ENCODE measurements at regions not wholly inside any gene's neighbourhood (a gene's known extent, or its start where the extent isn't known, plus 50 kb on each side); places are given as distances from the start of the nearest gene placed in this dataset.

GRCh38 chr2:180523621-180524340, 456.6 kb upstream of the UBE2E3 start:
- no peaks in the 10 kb centered on the region for H3K27me3 Mint-ChIP-seq (ENCODE audit: low read depth, unreplicated experiment)
- H3K27ac ChIP-seq (ENCODE audit: low read depth, low read length) = peak overlapping the region; percentile 90

GRCh38 chr2:180520921-180521581, 459.4 kb upstream of the UBE2E3 start:
- Histone ChIP-seq H3K27me3 (ENCODE audit: insufficient read depth, low read length) (no peaks in the 10 kb centered on the region), H2AFZ (ENCODE audit: low read depth, low read length) (no peak overlapping the region), H3K4me1 (ENCODE audit: insufficient read depth, low read length) (peaks cover 29% of the 10 kb centered on the region), H3K4me3 (ENCODE audit: insufficient read depth, low read depth, low read length) (no peak overlapping the region), H3K9ac (ENCODE audit: low read length) (peak overlapping the region; percentile 20), H3K9me3 (ENCODE audit: insufficient read depth, low read depth, low read length) (no peaks in the 10 kb centered on the region), H3K36me3 (ENCODE audit: insufficient read depth, low read length) (no peaks in the 10 kb centered on the region), H4K20me1 (ENCODE audit: insufficient read depth, low read length) (no peaks in the 10 kb centered on the region), H3K79me2 (ENCODE audit: insufficient read depth, low read length) (no peaks in the 10 kb centered on the region), H3K4me2 (ENCODE audit: low read length) (peak overlapping the region; percentile 44), H3K27ac (ENCODE audit: low read depth, low read length) (no peak overlapping the region)
- DNase-seq (ENCODE audit: low read depth) (peak; percentile 41), FAIRE-seq (peak; percentile 50)
- no peaks in the 10 kb centered on the region for H3K36me3 Mint-ChIP-seq (ENCODE audit: low read depth, unreplicated experiment)
- peaks cover 1% of the 10 kb centered on the region for H3K9me3 Mint-ChIP-seq (ENCODE audit: unreplicated experiment)
- peaks cover 33% of the 10 kb centered on the region for H3K4me1 Mint-ChIP-seq (ENCODE audit: low read depth, unreplicated experiment)
- H3K27ac Mint-ChIP-seq (ENCODE audit: unreplicated experiment) = no peak overlapping the region
- no peaks in the 10 kb centered on the region for H3K27me3 Mint-ChIP-seq (ENCODE audit: low read depth, unreplicated experiment)
- H3K4me3 Mint-ChIP-seq (ENCODE audit: unreplicated experiment) = no peak overlapping the region
- no peak for TF ChIP-seq EZH2 (IDR thresholded peaks at IDR 0.05; ENCODE audit: insufficient read depth, low read length)
- no peak for TF ChIP-seq CTCF (IDR thresholded peaks at IDR 0.05; ENCODE audit: insufficient read depth, low read depth, low read length)

More at GRCh38 chr2:180523621-180524340, 456.6 kb upstream of the UBE2E3 start:
- no peaks in the 10 kb centered on the region for H3K79me2 ChIP-seq (ENCODE audit: insufficient read depth, low read length)
- Mint-ChIP-seq H3K4me3 (ENCODE audit: unreplicated experiment) (no peak overlapping the region), H3K36me3 (ENCODE audit: low read depth, unreplicated experiment) (no peaks in the 10 kb centered on the region), H3K27ac (ENCODE audit: unreplicated experiment) (no peak overlapping the region), H3K4me1 (ENCODE audit: low read depth, unreplicated experiment) (peaks cover 32% of the 10 kb centered on the region), H3K9me3 (ENCODE audit: unreplicated experiment) (peaks cover 1% of the 10 kb centered on the region)
- H2AFZ ChIP-seq (ENCODE audit: low read depth, low read length) = no peak overlapping the region
- H3K4me2 ChIP-seq (ENCODE audit: low read length) = peak overlapping the region; percentile 61
- no peaks in the 10 kb centered on the region for H3K36me3 ChIP-seq (ENCODE audit: insufficient read depth, low read length)
- no peaks in the 10 kb centered on the region for H3K27me3 ChIP-seq (ENCODE audit: insufficient read depth, low read length)
- peaks cover 29% of the 10 kb centered on the region for H3K4me1 ChIP-seq (ENCODE audit: insufficient read depth, low read length)
- no peak overlapping the region for H3K4me3 ChIP-seq (ENCODE audit: insufficient read depth, low read depth, low read length)
- TF ChIP-seq EZH2 (IDR thresholded peaks at IDR 0.05; ENCODE audit: insufficient read depth, low read length) (no peak), CTCF (IDR thresholded peaks at IDR 0.05; ENCODE audit: insufficient read depth, low read depth, low read length) (no peak)
- H4K20me1 ChIP-seq (ENCODE audit: insufficient read depth, low read length) = no peaks in the 10 kb centered on the region
- DNase-seq (ENCODE audit: low read depth) = peak; percentile 90
- H3K9ac ChIP-seq (ENCODE audit: low read length) = peak overlapping the region; percentile 66
- peak; percentile 85 for FAIRE-seq
- H3K9me3 ChIP-seq (ENCODE audit: insufficient read depth, low read depth, low read length) = no peaks in the 10 kb centered on the region

- no peaks in the 10 kb centered on the region for H3K79me2 ChIP-seq (ENCODE audit: insufficient read depth, low read length)
- H3K4me1 ChIP-seq (ENCODE audit: insufficient read depth, low read length) = peaks cover 29% of the 10 kb centered on the region
- Mint-ChIP-seq H3K4me1 (ENCODE audit: low read depth, unreplicated experiment) (peaks cover 33% of the 10 kb centered on the region), H3K27ac (ENCODE audit: unreplicated experiment) (no peak overlapping the region), H3K9me3 (ENCODE audit: unreplicated experiment) (peaks cover 1% of the 10 kb centered on the region), H3K27me3 (ENCODE audit: low read depth, unreplicated experiment) (no peaks in the 10 kb centered on the region), H3K4me3 (ENCODE audit: unreplicated experiment) (no peak overlapping the region), H3K36me3 (ENCODE audit: low read depth, unreplicated experiment) (no peaks in the 10 kb centered on the region)
- H3K27me3 ChIP-seq (ENCODE audit: insufficient read depth, low read length) = no peaks in the 10 kb centered on the region
- no peak overlapping the region for H3K4me2 ChIP-seq (ENCODE audit: low read length)
- no peak for TF ChIP-seq EZH2 (IDR thresholded peaks at IDR 0.05; ENCODE audit: insufficient read depth, low read length)
- TF ChIP-seq CTCF (IDR thresholded peaks at IDR 0.05; ENCODE audit: insufficient read depth, low read depth, low read length) = no peak
- DNase-seq (ENCODE audit: low read depth) = no peak
- H3K27ac ChIP-seq (ENCODE audit: low read depth, low read length) = no peak overlapping the region
- no peak overlapping the region for H3K9ac ChIP-seq (ENCODE audit: low read length)
- no peak for FAIRE-seq
- no peaks in the 10 kb centered on the region for H3K9me3 ChIP-seq (ENCODE audit: insufficient read depth, low read depth, low read length)
- no peak overlapping the region for H3K4me3 ChIP-seq (ENCODE audit: insufficient read depth, low read depth, low read length)
- H2AFZ ChIP-seq (ENCODE audit: low read depth, low read length) = no peak overlapping the region
- H3K36me3 ChIP-seq (ENCODE audit: insufficient read depth, low read length) = no peaks in the 10 kb centered on the region
- H4K20me1 ChIP-seq (ENCODE audit: insufficient read depth, low read length) = no peaks in the 10 kb centered on the region
Observed at GRCh38 chr2:180520206-180520605, 460.2 kb upstream of the UBE2E3 start.

Data from astrocyte (in vitro differentiated cells and primary cell).